ENCODE measurements at regions not wholly inside any gene's neighbourhood (a gene's known extent, or its start where the extent isn't known, plus 50 kb on each side); places are given as distances from the start of the nearest gene placed in this dataset.

- no peak for DNase-seq (ENCODE audit: low read depth in 3 of 3)
These were observed 286.2 kb upstream of the SALL3 start for GRCh38 chr18:78693429-78693828.

- DNase-seq (ENCODE audit: low read depth in 3 of 3): no peak
These were observed 282.8 kb upstream of the SALL3 start for GRCh38 chr18:78696698-78697435.

GRCh38 chr18:78697446-78697845, 282.2 kb upstream of the SALL3 start:
- no peak for DNase-seq (ENCODE audit: low read depth in 3 of 3)

- DNase-seq (ENCODE audit: low read depth in 3 of 3): no peak
These were observed 280.7 kb upstream of the SALL3 start for GRCh38 chr18:78698914-78699313.

DNA sequence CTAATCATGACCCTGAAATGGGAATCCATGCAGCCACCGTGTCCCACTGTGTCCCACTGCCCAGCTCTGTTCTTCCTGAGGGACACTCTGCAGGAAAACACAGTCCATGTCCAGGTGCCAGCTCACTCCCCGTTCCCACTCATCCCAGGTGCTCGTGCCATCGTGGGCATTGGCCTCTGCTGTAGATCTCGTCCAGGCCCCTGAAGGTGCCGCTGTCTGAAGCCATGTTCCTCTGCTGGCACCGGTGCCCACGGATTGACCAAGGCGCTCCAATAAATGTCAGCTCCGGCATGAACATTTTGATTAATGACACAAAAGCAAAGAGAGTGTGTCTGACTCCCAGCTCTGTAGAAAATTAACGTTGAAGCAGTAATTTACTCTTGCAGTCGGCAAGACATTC, 280.1 kb upstream of the SALL3 start:
- DNase-seq (ENCODE audit: low read depth in 3 of 3): no peak

- no peak for DNase-seq (ENCODE audit: low read depth in 3 of 3)
These were observed 277.7 kb upstream of the SALL3 start for GRCh38 chr18:78701771-78702396.

- DNase-seq (ENCODE audit: low read depth in 3 of 3): no peak
These were observed 276.3 kb upstream of the SALL3 start for GRCh38 chr18:78703291-78703690.

- DNase-seq (ENCODE audit: low read depth in 3 of 3): no peak
These were observed 274.6 kb upstream of the SALL3 start for GRCh38 chr18:78704971-78705461.

DNA sequence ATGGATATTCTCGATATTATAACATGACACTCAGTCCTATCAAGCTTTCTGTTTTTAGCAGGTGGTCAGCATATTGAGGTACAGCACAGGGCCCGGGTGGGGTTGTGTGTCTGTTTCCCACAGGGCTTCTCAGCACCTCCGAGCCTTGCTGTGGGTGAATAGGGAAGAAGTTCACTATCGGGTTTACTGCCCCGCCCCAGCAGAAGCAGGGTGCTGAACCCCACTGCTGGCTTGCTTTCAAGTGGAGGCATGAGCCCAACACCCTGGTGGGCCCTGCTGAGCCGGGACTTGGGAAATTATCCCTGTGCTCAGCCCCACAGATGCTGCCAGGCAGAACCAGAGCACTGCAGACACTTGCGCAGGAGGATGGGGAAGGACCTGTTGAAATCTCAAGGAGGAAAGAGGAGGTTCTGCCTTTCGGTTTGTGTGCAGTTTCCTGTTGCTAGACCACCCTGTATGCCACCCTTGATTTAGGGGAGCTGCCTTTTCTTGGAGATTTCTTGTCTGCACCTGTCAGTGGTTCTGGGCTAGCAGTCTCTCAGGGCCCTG, 270.3 kb upstream of the SALL3 start:
- DNase-seq (ENCODE audit: low read depth in 3 of 3): no peak

DNA sequence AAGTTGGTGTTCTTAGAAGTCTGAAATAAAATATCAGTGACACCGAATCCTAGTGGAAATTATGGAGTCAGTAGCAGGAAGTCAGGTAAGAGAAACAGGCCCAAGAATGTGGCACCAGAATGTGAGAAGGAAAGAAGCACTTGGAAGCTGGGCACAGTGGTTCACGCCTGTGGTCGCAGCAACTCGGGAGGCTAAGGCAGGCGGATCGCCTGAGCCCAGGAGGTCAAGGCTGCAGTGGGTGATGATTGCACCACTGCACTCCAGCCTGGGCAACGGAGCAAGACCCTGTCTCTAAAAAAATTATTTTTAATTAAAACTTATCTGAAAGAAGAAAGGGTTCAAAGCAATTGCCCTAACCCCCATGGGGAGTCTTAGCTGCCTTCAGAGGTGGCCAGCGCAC, 268.3 kb upstream of the SALL3 start:
- DNase-seq (ENCODE audit: low read depth in 3 of 3): no peak

GRCh38 chr18:78711971-78712370, 267.6 kb upstream of the SALL3 start:
- DNase-seq (ENCODE audit: low read depth in 3 of 3): no peak

DNA sequence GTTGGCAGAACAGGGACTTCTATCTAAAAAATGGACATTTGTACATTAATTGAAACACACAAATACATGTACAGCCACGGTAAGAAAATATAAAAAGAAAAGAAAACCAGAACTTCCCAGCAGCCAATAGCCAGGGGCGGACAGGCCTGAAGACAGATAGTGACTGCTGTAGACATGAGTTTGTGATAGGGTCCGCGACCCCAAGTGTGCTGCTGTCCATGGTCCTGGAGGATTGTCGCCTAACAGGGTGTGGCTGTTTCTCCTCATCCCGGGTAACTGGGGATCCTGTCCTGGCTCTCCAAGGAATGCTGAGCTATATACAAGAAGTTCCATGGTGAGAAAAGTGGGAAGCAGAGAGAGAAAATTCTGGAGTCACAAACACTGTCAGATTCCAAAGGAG, 266.5 kb upstream of the SALL3 start:
- no peak for DNase-seq (ENCODE audit: low read depth in 3 of 3)

DNA sequence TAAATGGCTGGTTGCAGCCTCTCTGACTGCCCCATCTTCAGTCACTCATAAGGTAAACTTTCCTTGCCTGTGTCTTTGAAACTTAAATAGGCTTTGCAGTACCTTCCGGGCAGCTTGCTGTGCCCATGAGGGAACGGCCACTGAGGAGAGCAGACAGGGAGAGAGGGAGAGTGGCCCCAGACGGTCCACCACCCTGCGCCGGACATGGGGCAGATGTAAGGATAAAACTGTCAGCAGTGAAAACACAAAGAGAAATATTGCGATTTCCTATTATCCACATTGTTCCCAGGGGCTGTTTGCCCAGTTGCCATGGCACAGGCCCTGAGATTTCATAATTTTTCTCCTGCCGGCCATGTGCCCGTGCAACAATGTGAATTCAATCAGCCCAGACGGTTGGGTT, 265.9 kb upstream of the SALL3 start:
- DNase-seq (ENCODE audit: low read depth in 3 of 3): no peak

DNA sequence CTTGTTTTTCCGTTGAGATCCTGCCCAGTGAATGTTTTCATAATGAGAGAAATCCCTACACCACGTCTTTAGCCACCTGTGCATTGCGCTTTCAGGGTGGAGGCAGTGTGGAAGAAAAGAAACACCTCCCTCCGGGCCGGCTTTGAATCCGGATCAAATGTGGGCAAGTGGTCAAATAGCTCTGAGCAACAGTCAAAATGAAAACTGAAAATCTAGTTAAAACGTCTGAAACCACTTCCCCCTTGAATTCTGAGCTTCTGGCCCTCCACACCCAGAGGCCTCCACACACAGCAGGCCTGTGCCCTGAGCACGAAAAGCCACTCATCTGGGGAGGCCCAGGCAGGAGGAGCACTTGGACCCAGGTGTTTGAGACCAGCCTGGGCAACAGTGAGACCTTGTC, 263.6 kb upstream of the SALL3 start:
- no peak for DNase-seq (ENCODE audit: low read depth in 3 of 3)

DNA sequence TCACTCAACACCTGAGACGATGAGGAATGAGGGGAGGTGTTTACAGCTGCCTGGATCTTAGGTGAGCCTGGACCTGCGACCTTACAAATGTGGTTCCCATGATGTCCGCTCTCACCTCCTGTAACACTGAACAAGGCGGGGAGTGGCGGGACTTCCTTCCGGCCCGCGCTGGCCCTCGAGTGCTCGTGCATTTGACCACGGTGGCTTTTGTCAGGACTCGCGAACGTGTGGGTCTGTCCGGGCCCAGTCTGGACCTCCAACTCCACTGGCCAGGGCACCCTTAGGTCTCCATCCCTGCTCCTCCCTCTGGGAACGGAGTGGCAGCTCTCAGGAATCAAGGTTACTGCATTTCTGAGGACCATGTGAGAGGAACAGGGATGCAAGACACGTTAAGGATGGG, 263.0 kb upstream of the SALL3 start:
- no peak for DNase-seq (ENCODE audit: low read depth in 3 of 3)

GRCh38 chr18:78717051-78717765, 262.4 kb upstream of the SALL3 start:
- DNase-seq (ENCODE audit: low read depth in 3 of 3): no peak

GRCh38 chr18:78717766-78718150, 261.9 kb upstream of the SALL3 start:
- no peak for DNase-seq (ENCODE audit: low read depth in 3 of 3)

- no peak for DNase-seq (ENCODE audit: low read depth in 3 of 3)
These were observed 259.8 kb upstream of the SALL3 start for GRCh38 chr18:78719821-78720220.

DNA sequence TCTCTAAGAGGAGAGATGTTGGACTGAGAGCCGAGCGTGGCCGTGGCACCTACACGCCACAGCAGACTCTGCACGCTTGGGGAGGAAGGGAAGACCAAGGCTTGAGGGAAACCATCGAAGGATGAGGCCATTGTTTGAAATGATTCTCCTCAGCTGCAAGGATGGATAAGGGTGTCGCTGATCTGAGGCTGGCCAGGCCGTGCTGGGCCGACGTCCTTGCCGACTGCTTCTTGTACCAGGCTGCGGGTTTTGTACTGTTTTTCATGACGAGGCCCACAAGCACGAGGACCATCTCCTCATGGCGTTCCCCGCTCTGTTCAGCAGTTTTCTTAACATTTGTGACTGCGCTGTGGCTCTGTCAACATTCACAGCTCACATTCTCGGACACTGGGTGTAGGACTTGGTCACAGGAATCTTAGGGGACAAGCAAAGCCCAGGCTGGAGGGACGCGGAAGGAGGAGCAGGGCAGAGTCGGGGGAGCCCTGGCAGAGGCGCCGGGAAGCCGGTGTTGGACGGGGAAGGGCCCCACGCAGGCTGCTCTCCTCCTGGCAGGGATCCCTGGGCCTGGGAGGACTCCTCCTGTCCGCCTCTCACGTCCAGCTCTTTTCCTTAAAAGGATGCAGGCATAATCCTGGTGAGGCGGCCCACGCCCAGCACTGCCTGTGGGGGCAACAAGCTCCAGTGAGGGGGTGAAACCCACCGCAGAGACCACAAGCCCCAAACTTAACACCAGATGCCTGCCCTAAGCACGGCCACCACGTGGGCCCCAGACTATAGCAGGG, 259.0 kb upstream of the SALL3 start:
- DNase-seq (ENCODE audit: low read depth in 3 of 3): no peak

GRCh38 chr18:78721238-78721875, 258.3 kb upstream of the SALL3 start:
- DNase-seq (ENCODE audit: low read depth in 3 of 3): no peak

DNA sequence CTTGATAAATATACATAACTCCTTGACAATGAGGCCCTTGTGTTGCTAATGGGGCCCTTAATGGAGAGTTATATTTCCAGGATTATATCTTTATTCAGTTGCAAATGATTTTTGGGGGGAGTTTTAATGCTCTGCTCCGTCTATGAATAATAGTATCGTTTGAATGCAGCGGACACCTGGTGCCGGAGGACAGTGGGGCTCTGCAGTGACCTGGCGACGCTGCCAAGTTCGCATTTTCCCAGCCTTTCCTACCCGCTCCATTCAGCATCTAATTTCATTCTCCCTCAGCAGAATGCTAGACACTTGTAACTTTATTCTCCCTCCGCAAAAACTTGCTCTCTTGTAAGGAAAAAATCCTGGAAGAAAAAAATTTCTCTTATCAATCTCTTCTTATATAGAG, 257.6 kb upstream of the SALL3 start:
- no peak for DNase-seq (ENCODE audit: low read depth in 3 of 3)
